ENCODE measurements at regions not wholly inside any gene's neighbourhood (a gene's known extent, or its start where the extent isn't known, plus 50 kb on each side); places are given as distances from the start of the nearest gene placed in this dataset.

- no peak for TF ChIP-seq SP1 (CRISPR knock-in tag; conservative IDR thresholded peaks at IDR 0.05)
- TF ChIP-seq KAT7 (CRISPR knock-in tag; IDR thresholded peaks at IDR 0.05; ENCODE audit: borderline replicate concordance), result no peak
- no peak for TF ChIP-seq MAX (CRISPR knock-in tag; IDR thresholded peaks at IDR 0.05)
- no peak for TF ChIP-seq CTCF (IDR thresholded peaks at IDR 0.05)
- no peak for TF ChIP-seq NFE2L1 (CRISPR knock-in tag; IDR thresholded peaks at IDR 0.05)
- TF ChIP-seq ETV6 (CRISPR knock-in tag; IDR thresholded peaks at IDR 0.05), result no peak
- TF ChIP-seq CREB1 (CRISPR knock-in tag; IDR thresholded peaks at IDR 0.05), result no peak
- no peak for TF ChIP-seq RELA (CRISPR knock-in tag; IDR thresholded peaks at IDR 0.05; ENCODE audit: borderline replicate concordance)
- TF ChIP-seq E2F1 (CRISPR knock-in tag; IDR thresholded peaks at IDR 0.05), result no peak
- TF ChIP-seq ATF1 (CRISPR knock-in tag; IDR thresholded peaks at IDR 0.05), result no peak
- TF ChIP-seq FOXJ3 (CRISPR knock-in tag; IDR thresholded peaks at IDR 0.05; ENCODE audit: borderline replicate concordance), result no peak
- no peak for TF ChIP-seq USF2 (CRISPR knock-in tag; IDR thresholded peaks at IDR 0.05)
- no peak for TF ChIP-seq MLX (CRISPR knock-in tag; IDR thresholded peaks at IDR 0.05)
Observed at GRCh38 chr12:12010277-12011039, 60.3 kb upstream of the BCL2L14 start.

All from WTC11 (cell line).